RWPE1 (cell line): ENCODE measurements at regions not wholly inside any gene's neighbourhood (a gene's known extent, or its start where the extent isn't known, plus 50 kb on each side); places are given as distances from the start of the nearest gene placed in this dataset.

Source experiments
- CTCF ChIA-PET: fragments of 350-600 bp; sonication (Branson Sonifier 250); formaldehyde crosslinking; extraction: SDS; loops from one replicate; lab custom pipeline; 2021; lab: Yijun Ruan, JAX
- POLR2A ChIA-PET: fragments of 400-600 bp; formaldehyde crosslinking; extraction: SDS; loops from one replicate; lab custom pipeline; 2020; ENCODE audit warnings: antibody characterized with exemption; ENCODE audit not compliant: low non-redundant PET; lab: Yijun Ruan, JAX
- DNase-seq: peaks from one replicate; pipeline ENCODE4 v3.0.0; 2012; ENCODE audit warnings: low spot score
- H3K27ac ChIP-seq: fragments of 450-650 bp; 2 replicates; pipeline ENCODE4 v1.5.1; 2017
- CTCF ChIP-seq: fragments of 450-650 bp; conservative IDR thresholded peaks from 2 replicates; pipeline ENCODE4 v1.5.1; 2017; ENCODE audit warnings: low read depth, mild to moderate bottlenecking

- POLR2A ChIA-PET: no interaction called here
- CTCF ChIA-PET: no interaction called here
- no peak for DNase-seq
- H3K27ac ChIP-seq: no peak overlapping the region
- no peak for TF ChIP-seq CTCF
Observed at GRCh38 chr7:125363873-125364272, 434.2 kb upstream of the POT1 start.

DNA sequence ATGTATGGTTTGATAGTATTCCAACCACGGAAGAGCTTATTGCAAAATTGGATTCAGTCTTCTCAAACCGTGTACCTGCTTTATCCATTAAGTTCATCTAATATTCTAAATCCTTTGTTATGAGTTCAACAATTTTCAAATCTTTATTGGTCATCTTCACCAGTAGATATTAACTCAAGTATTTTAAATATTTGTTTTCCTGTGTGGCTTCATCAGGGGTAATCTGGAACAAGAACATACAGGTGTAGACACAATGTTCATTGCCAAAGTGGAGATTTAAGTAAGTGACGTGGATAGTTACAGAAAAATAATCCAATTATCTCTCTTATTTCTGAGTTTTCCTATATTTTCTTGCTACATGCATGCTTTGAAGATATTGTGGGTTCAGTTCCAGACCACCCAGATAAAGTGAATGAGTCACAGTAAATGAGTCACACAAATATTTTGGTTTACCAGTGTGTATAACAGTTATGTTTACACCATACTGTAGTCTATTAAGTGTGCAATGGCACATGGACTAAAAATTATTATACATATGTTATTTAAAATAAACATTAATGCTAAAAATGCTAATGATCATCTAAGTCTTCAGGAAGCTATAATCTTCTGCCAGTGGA, 429.0 kb upstream of the POT1 start:
- DNase-seq: no peak
- H3K27ac ChIP-seq: no peak overlapping the region
- TF ChIP-seq CTCF: no peak
- ChIA-PET POLR2A (no interaction called here), CTCF (no interaction called here)

DNA sequence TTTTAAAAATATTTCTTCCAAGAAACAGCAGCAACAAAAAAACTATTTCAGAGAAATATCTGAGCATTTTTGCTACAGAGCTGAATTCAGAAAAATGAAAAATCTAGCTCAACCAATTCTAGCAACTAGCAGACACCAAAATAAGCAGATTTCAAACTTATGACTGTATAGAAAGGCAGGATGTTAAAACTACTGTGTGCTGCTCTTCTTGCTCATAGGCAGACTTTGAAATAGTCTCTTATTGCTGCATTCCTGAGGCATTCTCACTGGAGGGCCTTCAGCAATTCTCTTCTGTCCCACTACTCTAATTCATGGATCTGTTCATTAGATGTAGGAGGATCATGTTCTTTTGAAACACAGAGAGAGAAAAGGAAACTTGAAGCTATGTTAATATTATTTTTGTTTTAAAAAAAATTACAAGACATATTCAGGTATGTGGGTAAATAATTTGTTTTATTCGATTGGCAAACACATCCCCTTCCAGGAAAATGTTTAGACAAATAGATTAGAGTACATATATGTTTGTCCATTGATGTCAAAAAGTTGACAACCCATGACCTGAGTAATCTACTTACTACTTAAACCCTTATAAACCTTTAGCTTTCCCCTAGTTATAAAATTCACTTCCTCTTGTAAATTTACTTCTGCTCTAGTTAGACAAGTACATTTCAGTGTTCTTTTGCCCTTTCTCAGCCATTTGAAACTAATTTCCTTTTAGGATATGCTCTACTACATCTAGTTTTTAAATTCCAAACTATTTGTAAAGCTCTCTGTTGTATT, 428.2 kb upstream of the POT1 start:
- no peak for DNase-seq
- ChIA-PET CTCF (no interaction called here), POLR2A (no interaction called here)
- TF ChIP-seq CTCF: no peak
- H3K27ac ChIP-seq: no peak overlapping the region

GRCh38 chr7:125355899-125356298, 426.3 kb upstream of the POT1 start:
- TF ChIP-seq CTCF: no peak
- DNase-seq: no peak
- CTCF ChIA-PET: no interaction called here
- H3K27ac ChIP-seq: no peak overlapping the region
- POLR2A ChIA-PET: no interaction called here

DNA sequence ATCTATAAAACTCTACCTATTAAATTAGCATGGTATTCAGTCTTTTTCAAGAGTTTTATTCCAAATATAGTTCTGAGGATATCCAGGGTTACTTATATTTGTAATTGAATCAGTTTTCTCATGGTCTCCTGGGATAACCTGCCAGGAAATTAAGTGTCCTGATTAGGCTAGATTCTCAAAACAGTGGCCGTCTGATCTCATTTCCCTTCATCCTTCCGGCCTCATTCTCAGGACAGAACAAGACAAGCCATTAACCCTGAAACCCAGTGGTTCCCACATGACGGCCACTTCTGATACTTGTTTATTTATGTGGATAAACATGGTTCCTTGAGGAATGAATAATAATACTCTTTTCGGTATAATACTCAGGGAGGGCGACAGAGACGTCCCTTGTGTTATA, 417.6 kb upstream of the POT1 start:
- no peak overlapping the region for H3K27ac ChIP-seq
- ChIA-PET CTCF (no interaction called here), POLR2A (no interaction called here)
- TF ChIP-seq CTCF: no peak
- no peak for DNase-seq

DNA sequence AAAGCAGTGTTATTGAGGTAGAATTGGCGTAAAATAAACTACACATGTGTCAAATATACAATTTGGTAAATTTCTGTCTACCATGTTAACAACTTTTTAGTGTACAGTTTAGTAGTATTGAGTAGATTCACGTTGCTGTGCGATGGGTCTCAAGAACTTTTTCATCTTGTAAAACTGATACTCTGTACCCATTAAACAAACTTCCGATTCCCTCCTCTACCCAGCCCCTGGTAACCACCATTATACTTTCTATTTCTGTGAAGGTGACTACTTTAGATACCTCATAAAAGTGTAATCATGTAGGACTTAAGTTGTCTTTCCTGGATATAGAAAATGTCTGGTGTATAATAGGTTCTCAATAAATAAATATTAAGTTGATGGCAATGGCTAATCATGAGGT, 408.5 kb upstream of the POT1 start:
- H3K27ac ChIP-seq: no peak overlapping the region
- no peak for DNase-seq
- TF ChIP-seq CTCF: no peak
- POLR2A ChIA-PET: no interaction called here
- CTCF ChIA-PET: no interaction called here
